Activated T-helper 2 cell treated with anti-CD3 and anti-CD28 coated beads, Interferon-gamma antibody, Interleukin-2, Interleukin-4, amounts not matched to agents 10 μg/mL and 5 μg/mL and 100 μg/mL, durations not matched to agents 14 hours and 24 hours and 36 hours (primary cell): ENCODE measurements at regions not wholly inside any gene's neighbourhood (a gene's known extent, or its start where the extent isn't known, plus 50 kb on each side); places are given as distances from the start of the nearest gene placed in this dataset.
"Not testable (repeated sequence)": the region's sequence is repeated elsewhere in the genome, so short reads cannot be mapped to it uniquely, and the experiment has no call there.

Source experiments
- DNase-seq: peaks from one replicate; pipeline ENCODE4 v3.0.0; 2021; ENCODE audit warnings: low spot score
- H3K27ac Mint-ChIP-seq: one replicate; pipeline ENCODE4 v1.8.0; 2021; ENCODE audit warnings: mixed read lengths
- H3K27me3 Mint-ChIP-seq: one replicate; pipeline ENCODE4 v1.8.0; 2021; ENCODE audit warnings: low read depth, mixed read lengths
- H3K36me3 Mint-ChIP-seq: one replicate; pipeline ENCODE4 v1.8.0; 2021; ENCODE audit warnings: low read depth, mixed read lengths
- H3K4me1 Mint-ChIP-seq: one replicate; pipeline ENCODE4 v1.8.0; 2021; ENCODE audit warnings: low read depth, mixed read lengths
- H3K4me3 Mint-ChIP-seq: one replicate; pipeline ENCODE4 v1.8.0; 2021; ENCODE audit warnings: low read depth, mild to moderate bottlenecking, moderate library complexity, mixed read lengths
- H3K9me3 Mint-ChIP-seq: one replicate; pipeline ENCODE4 v1.8.0; 2021; ENCODE audit warnings: mixed read lengths
- intact Hi-C: fragments of 100-400 bp; cut with micrococcal nuclease; formaldehyde crosslinking; loops from one replicate; pipeline ENCODE4 v1.15.1; 2023

DNA sequence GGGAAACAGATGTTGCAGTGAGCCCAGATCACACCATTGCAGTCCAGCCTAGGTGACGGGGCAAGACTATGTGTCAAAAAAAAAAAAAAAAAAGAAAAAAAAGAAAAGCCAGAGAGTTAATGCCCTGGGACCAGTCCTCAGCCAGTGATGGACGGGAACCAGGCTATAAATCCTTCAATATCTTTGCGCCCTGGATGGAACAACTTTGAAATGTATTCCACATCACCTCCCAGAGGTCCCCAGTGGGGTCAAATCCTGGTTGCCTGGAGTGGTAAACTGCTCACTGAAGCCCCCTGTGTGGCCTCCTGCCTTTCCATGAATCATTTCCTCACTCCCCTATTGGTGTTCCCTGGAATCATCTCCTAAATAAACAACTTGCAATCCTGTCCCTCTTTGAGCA, 166.9 kb downstream of the DEFB131A start:
- no peak overlapping the region for H3K27ac Mint-ChIP-seq
- intact Hi-C loops = no loop called here
- DNase-seq = no peak
- no peaks in the 10 kb centered on the region for H3K9me3 Mint-ChIP-seq
- no peaks in the 10 kb centered on the region for H3K27me3 Mint-ChIP-seq
- no peak overlapping the region for H3K4me3 Mint-ChIP-seq
- peaks cover 14% of the 10 kb centered on the region for H3K4me1 Mint-ChIP-seq
- no peaks in the 10 kb centered on the region for H3K36me3 Mint-ChIP-seq

GRCh38 chr4:9636411-9636810, 145.0 kb upstream of the DRD5 start:
- intact Hi-C loops, H3K27ac Mint-ChIP-seq, H3K4me3 Mint-ChIP-seq, H3K4me1 Mint-ChIP-seq, H3K27me3 Mint-ChIP-seq, H3K9me3 Mint-ChIP-seq, H3K36me3 Mint-ChIP-seq, DNase-seq: not testable (repeated sequence)

DNA sequence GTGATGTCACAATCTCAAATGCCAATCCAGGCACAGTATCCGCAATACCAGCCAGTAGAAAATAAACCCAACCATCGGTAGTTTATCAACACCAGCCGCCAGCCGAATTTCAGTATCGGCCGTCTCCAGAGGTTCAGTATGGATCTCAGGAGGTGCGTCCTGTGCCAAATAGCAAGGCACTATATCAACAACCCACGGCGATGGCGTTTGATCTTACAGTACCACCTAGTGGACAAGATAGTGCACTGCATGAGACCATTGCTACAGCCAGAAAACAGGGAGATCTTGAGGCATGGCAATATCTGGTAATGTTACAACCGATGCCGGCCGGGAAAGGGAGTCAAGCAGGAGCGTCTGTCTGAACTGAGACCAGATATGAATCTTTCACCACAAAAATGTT, 121.8 kb upstream of the DRD5 start:
- intact Hi-C loops = loop anchor here (5.0 kb wide), 1 partner anchor 127 kb away; no protein-coding TSS in a partner anchor
- DNase-seq, H3K4me1 Mint-ChIP-seq, H3K4me3 Mint-ChIP-seq, H3K27ac Mint-ChIP-seq, H3K27me3 Mint-ChIP-seq, H3K9me3 Mint-ChIP-seq, H3K36me3 Mint-ChIP-seq: not testable (repeated sequence)

DNA sequence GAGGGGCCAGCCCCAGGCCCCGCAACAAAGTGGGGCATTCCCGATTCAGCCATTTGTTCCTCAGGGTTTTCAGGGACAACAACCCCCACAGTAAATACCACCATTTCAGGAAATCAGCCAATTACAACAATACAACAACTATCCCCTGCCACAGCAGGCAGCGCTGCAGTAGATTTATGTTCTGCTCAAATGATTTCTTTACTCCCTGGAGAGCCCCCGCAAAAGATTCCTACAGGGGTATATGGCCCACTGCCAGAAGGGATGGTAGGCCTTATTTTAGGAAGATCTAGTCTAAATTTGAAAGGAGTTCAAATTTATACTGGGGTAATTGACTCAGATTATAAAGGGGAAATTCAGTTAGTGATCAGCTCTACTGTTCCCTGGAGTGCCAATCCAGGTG, 120.5 kb upstream of the DRD5 start:
- H3K9me3 Mint-ChIP-seq, H3K4me1 Mint-ChIP-seq, DNase-seq, H3K27me3 Mint-ChIP-seq, H3K27ac Mint-ChIP-seq, intact Hi-C loops, H3K36me3 Mint-ChIP-seq, H3K4me3 Mint-ChIP-seq: not testable (repeated sequence)

GRCh38 chr4:9670725-9671124, 110.7 kb upstream of the DRD5 start:
- intact Hi-C loops, H3K4me1 Mint-ChIP-seq, H3K27ac Mint-ChIP-seq, H3K9me3 Mint-ChIP-seq, H3K4me3 Mint-ChIP-seq, H3K27me3 Mint-ChIP-seq, H3K36me3 Mint-ChIP-seq, DNase-seq: not testable (repeated sequence)

DNA sequence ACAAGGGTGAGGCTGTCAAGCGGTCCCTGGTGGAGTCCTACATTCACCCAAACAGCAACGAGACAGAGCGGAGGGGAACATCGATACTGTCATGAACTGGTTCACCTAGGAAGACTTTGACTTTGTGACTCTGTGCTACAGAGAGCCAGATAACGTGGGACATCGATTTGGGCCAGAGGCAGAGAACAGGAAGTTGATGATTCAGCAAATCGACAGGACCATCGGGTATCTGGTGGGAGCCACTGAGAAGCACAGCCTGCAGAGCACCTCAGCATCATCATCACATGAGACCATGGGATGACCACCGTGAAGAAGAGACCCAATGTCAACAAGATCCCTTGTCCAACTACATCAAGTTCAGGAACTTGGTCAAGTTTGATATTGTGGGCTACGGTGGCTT, 104.1 kb upstream of the DRD5 start:
- not testable (repeated sequence) for H3K27me3 Mint-ChIP-seq

GRCh38 chr4:9679704-9680478, 101.5 kb upstream of the DRD5 start:
- no peaks in the 10 kb centered on the region for H3K9me3 Mint-ChIP-seq

More for the DNA sequence above, 104.1 kb upstream of the DRD5 start:
- H3K27ac Mint-ChIP-seq, intact Hi-C loops, H3K36me3 Mint-ChIP-seq, H3K9me3 Mint-ChIP-seq, DNase-seq, H3K4me3 Mint-ChIP-seq, H3K4me1 Mint-ChIP-seq: not testable (repeated sequence)

DNA sequence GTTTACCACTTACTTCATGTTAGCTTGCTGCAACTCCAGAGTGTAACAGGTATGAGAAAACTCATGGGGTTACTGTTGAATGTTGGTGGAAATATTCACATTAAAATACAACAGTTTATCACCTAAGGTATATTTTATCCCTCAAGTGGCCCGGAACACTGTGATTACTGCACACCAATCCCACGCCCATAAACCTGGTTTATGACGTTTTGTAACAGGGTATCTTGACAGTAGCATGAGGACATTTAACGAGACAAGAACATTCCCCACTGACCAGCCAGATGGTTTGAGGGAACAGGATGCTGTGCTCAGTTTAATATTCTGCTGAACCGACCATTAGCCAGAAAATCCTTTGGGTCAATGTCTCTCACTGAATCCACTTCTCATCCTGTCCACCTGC, 98.3 kb upstream of the DRD5 start:
- H3K27me3 Mint-ChIP-seq, DNase-seq, H3K36me3 Mint-ChIP-seq, intact Hi-C loops, H3K4me1 Mint-ChIP-seq, H3K4me3 Mint-ChIP-seq, H3K9me3 Mint-ChIP-seq, H3K27ac Mint-ChIP-seq: not testable (repeated sequence)

More at GRCh38 chr4:9679704-9680478, 101.5 kb upstream of the DRD5 start:
- DNase-seq = no peak
- intact Hi-C loops = no loop called here
- Mint-ChIP-seq H3K27me3 (no peaks in the 10 kb centered on the region), H3K4me3 (no peak overlapping the region), H3K4me1 (no peaks in the 10 kb centered on the region), H3K36me3 (no peaks in the 10 kb centered on the region), H3K27ac (no peak overlapping the region)

DNA sequence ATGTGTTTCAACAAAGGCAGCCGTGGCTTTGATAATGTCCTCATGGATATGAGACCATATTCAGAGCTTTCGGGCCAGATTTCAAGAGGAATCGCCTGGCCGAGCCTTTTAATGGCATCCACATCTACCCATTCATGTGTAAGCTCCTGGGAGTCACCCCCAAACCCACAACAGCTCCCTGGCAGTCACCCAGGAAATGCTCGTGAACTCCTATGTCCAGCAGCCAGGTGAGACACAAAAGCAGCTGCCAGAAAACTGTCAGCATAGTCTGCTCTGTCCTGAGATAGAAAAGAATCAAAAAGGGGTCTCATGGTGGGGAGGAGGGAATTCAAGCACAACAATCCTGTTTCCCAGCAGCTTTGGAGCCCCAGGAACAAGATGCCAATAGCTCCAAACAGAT, 96.4 kb upstream of the DRD5 start:
- H3K4me1 Mint-ChIP-seq, H3K27me3 Mint-ChIP-seq, DNase-seq, intact Hi-C loops, H3K36me3 Mint-ChIP-seq, H3K9me3 Mint-ChIP-seq, H3K4me3 Mint-ChIP-seq, H3K27ac Mint-ChIP-seq: not testable (repeated sequence)

DNA sequence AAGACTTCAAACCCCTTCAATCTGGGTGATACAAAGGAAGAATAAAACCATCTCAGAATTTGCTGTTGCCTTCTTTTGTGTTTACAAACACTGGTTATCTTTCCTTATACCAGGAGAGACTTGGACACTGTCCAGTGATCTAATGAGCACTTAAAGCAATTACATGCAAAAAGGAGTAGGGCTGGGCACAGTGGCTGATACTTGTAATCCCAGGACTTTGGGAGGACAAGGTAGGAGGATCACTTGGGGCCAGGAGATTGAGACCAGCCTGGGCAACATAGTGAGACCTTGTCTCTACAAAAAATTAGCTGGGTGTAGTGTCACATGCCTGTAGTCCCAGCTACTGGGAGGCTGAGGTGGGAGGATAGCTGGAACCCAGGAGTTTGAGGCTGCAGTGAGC, 95.7 kb upstream of the DRD5 start:
- H3K4me1 Mint-ChIP-seq = peaks cover 2% of the 10 kb centered on the region
- no peaks in the 10 kb centered on the region for H3K36me3 Mint-ChIP-seq
- H3K9me3 Mint-ChIP-seq = no peaks in the 10 kb centered on the region
- peaks cover 7% of the 10 kb centered on the region for H3K27me3 Mint-ChIP-seq
- no peak for DNase-seq
- intact Hi-C loops = no loop called here
- no peak overlapping the region for H3K27ac Mint-ChIP-seq
- no peak overlapping the region for H3K4me3 Mint-ChIP-seq

DNA sequence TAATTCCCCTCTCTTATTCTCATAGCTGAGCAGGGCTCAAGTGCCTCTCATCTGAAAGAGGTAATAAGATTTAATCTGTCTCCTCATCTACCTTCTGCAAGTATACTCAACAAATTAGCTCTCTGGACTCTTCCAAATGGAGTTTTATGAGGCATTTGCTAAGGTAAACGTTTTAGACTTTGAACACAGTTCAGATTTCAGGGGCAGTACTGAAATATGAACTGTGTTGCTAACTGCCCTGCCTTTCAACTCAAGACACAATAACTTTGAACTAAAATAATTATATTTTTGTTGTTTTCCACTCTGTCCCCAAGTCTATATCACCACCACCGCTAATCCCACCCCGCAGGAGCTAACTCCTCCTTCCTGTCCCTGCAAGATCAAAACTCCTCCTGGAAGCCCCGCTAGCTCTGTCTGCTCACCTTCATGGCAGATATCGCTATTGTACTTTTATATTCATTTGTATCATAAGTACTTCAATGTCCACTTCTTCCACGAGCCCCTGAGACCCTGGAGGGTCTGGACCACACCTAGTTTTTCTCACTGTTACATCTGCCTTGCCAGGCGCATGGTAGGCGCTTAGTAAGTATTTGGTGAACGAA, 90.7 kb upstream of the DRD5 start:
- DNase-seq, H3K27me3 Mint-ChIP-seq, intact Hi-C loops, H3K27ac Mint-ChIP-seq, H3K9me3 Mint-ChIP-seq, H3K36me3 Mint-ChIP-seq: not testable (repeated sequence)
- Mint-ChIP-seq H3K4me1 (peaks cover 16% of the 10 kb centered on the region), H3K4me3 (peak overlapping the region; percentile 78)

DNA sequence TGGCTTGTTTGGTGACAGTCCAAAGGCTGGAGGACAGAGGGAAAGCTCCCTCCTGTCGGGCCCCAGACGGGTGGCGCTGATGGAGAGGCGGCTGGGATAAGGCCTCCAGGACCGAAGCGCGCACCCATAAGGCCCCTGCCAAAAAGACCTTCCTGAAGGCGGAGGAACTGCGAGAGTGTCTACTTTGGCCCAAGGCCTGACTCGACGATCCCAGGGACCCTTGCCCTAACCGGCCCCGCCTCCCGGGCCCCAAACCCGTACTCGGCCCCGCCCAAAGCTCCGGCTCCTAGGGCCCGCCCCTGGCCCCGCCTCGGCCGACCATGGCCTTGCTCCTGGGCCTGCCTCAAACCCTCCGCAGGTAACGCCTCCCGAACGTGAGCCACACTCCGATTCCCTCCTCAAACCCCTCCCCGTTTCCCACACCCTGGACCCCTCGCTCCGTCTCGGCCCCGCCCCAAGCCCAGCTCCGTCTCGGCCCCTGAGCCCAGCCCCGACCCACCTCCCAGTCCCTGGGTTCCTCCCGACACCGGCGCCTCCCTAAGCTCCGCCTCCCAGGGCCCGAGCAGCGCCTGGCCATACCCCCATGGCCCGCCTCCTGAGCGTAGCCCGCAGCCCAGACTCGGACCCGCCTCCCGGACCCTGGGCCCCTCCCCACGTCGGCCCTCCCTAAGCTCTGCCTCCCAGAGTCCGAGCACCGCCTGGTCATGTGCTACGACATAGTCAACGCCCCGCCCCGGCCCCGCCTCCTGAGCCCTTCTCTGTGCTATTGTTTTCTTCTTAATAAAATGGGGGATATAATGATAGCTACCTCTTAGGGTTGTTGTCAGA, 90.0 kb upstream of the DRD5 start:
- no peaks in the 10 kb centered on the region for H3K9me3 Mint-ChIP-seq
- peak overlapping the region; percentile 78 for H3K4me3 Mint-ChIP-seq
- intact Hi-C loops = no loop called here
- no peaks in the 10 kb centered on the region for H3K36me3 Mint-ChIP-seq
- H3K27ac Mint-ChIP-seq = peak overlapping the region; percentile 30
- H3K27me3 Mint-ChIP-seq = peaks cover 4% of the 10 kb centered on the region
- peaks cover 16% of the 10 kb centered on the region for H3K4me1 Mint-ChIP-seq
- DNase-seq = peak; percentile 89
